Neural cell (in vitro differentiated cells): ENCODE measurements at regions not wholly inside any gene's neighbourhood (a gene's known extent, or its start where the extent isn't known, plus 50 kb on each side); places are given as distances from the start of the nearest gene placed in this dataset.
A peak's percentile ranks its signal among the peaks of the same experiment; 100 is the strongest.

Source experiments
- H2AFZ ChIP-seq: fragments of 200-600, 300-800 bp; sonication (generic), shearing (Covaris generic); 2 replicates; pipeline ENCODE4 v1.6.0; 2014; ENCODE audit warnings: low read depth, mild to moderate bottlenecking, antibody characterized with exemption, low read length, moderate library complexity
- H3F3A ChIP-seq: fragments of 200-600 bp; shearing (Covaris generic); 2 replicates; pipeline ENCODE4 v1.6.1; 2016; ENCODE audit warnings: mild to moderate bottlenecking, moderate library complexity, mixed read lengths, antibody characterized with exemption, low read length; ENCODE audit not compliant: insufficient read depth, poor library complexity, severe bottlenecking
- H3K27ac ChIP-seq: fragments of 200-600, 300-800 bp; sonication (generic), shearing (Covaris generic); 2 replicates; pipeline ENCODE4 v1.5.1; 2014; ENCODE audit warnings: mild to moderate bottlenecking, low read length, moderate library complexity
- H3K27me3 ChIP-seq: fragments of 300-800, 200-600 bp; sonication (generic), shearing (Covaris generic); 2 replicates; pipeline ENCODE4 v1.6.0; 2014; ENCODE audit warnings: mild to moderate bottlenecking, low read depth, low read length, moderate library complexity; ENCODE audit not compliant: insufficient read depth
- H3K36me3 ChIP-seq: fragments of 300-800, 200-600 bp; sonication (generic), shearing (Covaris generic); 2 replicates; pipeline ENCODE4 v1.5.1; 2014; ENCODE audit warnings: mild to moderate bottlenecking, antibody characterized with exemption, low read length, moderate library complexity; ENCODE audit not compliant: insufficient read depth
- H3K4me2 ChIP-seq: fragments of 300-800, 200-600 bp; sonication (generic), shearing (Covaris generic); 2 replicates; pipeline ENCODE4 v1.6.0; 2014; ENCODE audit warnings: mild to moderate bottlenecking, low read length
- H3K4me3 ChIP-seq: fragments of 300-800, 200-600 bp; sonication (generic), shearing (Covaris generic); 2 replicates; pipeline ENCODE4 v1.5.1; 2014; ENCODE audit warnings: mild to moderate bottlenecking, low read length, moderate library complexity
- H3K79me2 ChIP-seq: fragments of 200-600 bp; shearing (Covaris generic); replicated peaks from 2 replicates; pipeline ENCODE4 v1.6.0; 2014; ENCODE audit warnings: mild to moderate bottlenecking, low read length, moderate library complexity; ENCODE audit not compliant: insufficient read depth
- H3K9ac ChIP-seq: fragments of 300-800, 200-600 bp; sonication (generic), shearing (Covaris generic); 2 replicates; pipeline ENCODE4 v1.6.1; 2016; ENCODE audit warnings: mild to moderate bottlenecking, low read length, mixed read lengths
- H3K9me2 ChIP-seq: fragments of 200-600 bp; shearing (Covaris generic); 2 replicates; pipeline ENCODE4 v1.6.1; 2016; ENCODE audit warnings: mild to moderate bottlenecking, low read length, mixed read lengths; ENCODE audit not compliant: insufficient read depth
- H3K9me3 ChIP-seq: fragments of 200-600, 300-800 bp; sonication (generic), shearing (Covaris generic); 2 replicates; pipeline ENCODE4 v1.6.1; 2016; ENCODE audit warnings: mild to moderate bottlenecking, mixed run types, low read length, moderate library complexity, mixed read lengths
- H4K20me1 ChIP-seq: fragments of 200-600 bp; shearing (Covaris generic); 2 replicates; pipeline ENCODE4 v1.6.1; 2016; ENCODE audit warnings: mild to moderate bottlenecking, mixed run types; ENCODE audit not compliant: insufficient read depth
- EP300 ChIP-seq: fragments of 450-650 bp; conservative IDR thresholded peaks from 2 replicates; pipeline ENCODE4 v1.6.1; 2014; ENCODE audit warnings: antibody characterized with exemption, mild to moderate bottlenecking, moderate library complexity; ENCODE audit not compliant: poor library complexity, severe bottlenecking
- EZH2 ChIP-seq: fragments of 200-600, 300-800 bp; shearing (Covaris generic), sonication (generic); IDR thresholded peaks from 2 replicates; pipeline ENCODE4 v1.6.1; 2014; ENCODE audit warnings: antibody characterized with exemption, low read length, borderline replicate concordance, mild to moderate bottlenecking; ENCODE audit not compliant: insufficient read depth, poor library complexity, severe bottlenecking
- MXI1 ChIP-seq: fragments of 450-650 bp; conservative IDR thresholded peaks from 2 replicates; pipeline ENCODE4 v1.6.1; 2014; ENCODE audit warnings: antibody characterized with exemption, mild to moderate bottlenecking; ENCODE audit not compliant: poor library complexity, severe bottlenecking
- POLR2AphosphoS5 ChIP-seq: IDR thresholded peaks from 2 replicates; pipeline ENCODE4 v1.6.1; 2012
- RAD21 ChIP-seq: fragments of 450-650 bp; conservative IDR thresholded peaks from 2 replicates; pipeline ENCODE4 v1.6.1; 2014; ENCODE audit warnings: antibody characterized with exemption, mild to moderate bottlenecking, moderate library complexity
- SMC3 ChIP-seq: fragments of 450-650 bp; conservative IDR thresholded peaks from 2 replicates; pipeline ENCODE4 v1.6.1; 2014; ENCODE audit warnings: antibody characterized with exemption, mild to moderate bottlenecking, moderate library complexity; ENCODE audit not compliant: poor library complexity
- TAF1 ChIP-seq: IDR thresholded peaks from 2 replicates; pipeline ENCODE4 v1.6.1; 2012; ENCODE audit warnings: low read depth
- TF ChIP-seq, protein P1 (sequence below): IDR thresholded peaks from 2 replicates; pipeline ENCODE4 v1.6.1; 2012; ENCODE audit warnings: borderline replicate concordance
- TF ChIP-seq, protein P2 (sequence below): fragments of 450-650 bp; IDR thresholded peaks from 2 replicates; pipeline ENCODE4 v1.5.1; 2014; ENCODE audit warnings: antibody characterized with exemption, mild to moderate bottlenecking, moderate library complexity; ENCODE audit not compliant: poor library complexity, severe bottlenecking

- Histone ChIP-seq H3K9me2 (no peaks in the 10 kb centered on the region), H3K27ac (peak overlapping the region; percentile 41), H3K4me3 (peak overlapping the region; percentile 5), H2AFZ (no peak overlapping the region), H3F3A (peaks cover 4% of the 10 kb centered on the region), H4K20me1 (no peaks in the 10 kb centered on the region), H3K4me2 (peak overlapping the region; percentile 62), H3K9me3 (no peaks in the 10 kb centered on the region), H3K27me3 (no peaks in the 10 kb centered on the region), H3K36me3 (no peaks in the 10 kb centered on the region), H3K9ac (no peak overlapping the region), H3K79me2 (no peaks in the 10 kb centered on the region)
- TF ChIP-seq POLR2AphosphoS5 (peak; percentile 67), MXI1 (no peak), TAF1 (no peak), EP300 (peak; percentile 82), RAD21 (no peak), SMC3 (peak; percentile 18), EZH2 (no peak)
- TF ChIP-seq, protein P1, sequence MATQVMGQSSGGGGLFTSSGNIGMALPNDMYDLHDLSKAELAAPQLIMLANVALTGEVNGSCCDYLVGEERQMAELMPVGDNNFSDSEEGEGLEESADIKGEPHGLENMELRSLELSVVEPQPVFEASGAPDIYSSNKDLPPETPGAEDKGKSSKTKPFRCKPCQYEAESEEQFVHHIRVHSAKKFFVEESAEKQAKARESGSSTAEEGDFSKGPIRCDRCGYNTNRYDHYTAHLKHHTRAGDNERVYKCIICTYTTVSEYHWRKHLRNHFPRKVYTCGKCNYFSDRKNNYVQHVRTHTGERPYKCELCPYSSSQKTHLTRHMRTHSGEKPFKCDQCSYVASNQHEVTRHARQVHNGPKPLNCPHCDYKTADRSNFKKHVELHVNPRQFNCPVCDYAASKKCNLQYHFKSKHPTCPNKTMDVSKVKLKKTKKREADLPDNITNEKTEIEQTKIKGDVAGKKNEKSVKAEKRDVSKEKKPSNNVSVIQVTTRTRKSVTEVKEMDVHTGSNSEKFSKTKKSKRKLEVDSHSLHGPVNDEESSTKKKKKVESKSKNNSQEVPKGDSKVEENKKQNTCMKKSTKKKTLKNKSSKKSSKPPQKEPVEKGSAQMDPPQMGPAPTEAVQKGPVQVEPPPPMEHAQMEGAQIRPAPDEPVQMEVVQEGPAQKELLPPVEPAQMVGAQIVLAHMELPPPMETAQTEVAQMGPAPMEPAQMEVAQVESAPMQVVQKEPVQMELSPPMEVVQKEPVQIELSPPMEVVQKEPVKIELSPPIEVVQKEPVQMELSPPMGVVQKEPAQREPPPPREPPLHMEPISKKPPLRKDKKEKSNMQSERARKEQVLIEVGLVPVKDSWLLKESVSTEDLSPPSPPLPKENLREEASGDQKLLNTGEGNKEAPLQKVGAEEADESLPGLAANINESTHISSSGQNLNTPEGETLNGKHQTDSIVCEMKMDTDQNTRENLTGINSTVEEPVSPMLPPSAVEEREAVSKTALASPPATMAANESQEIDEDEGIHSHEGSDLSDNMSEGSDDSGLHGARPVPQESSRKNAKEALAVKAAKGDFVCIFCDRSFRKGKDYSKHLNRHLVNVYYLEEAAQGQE, result no peak
- TF ChIP-seq, protein P2, sequence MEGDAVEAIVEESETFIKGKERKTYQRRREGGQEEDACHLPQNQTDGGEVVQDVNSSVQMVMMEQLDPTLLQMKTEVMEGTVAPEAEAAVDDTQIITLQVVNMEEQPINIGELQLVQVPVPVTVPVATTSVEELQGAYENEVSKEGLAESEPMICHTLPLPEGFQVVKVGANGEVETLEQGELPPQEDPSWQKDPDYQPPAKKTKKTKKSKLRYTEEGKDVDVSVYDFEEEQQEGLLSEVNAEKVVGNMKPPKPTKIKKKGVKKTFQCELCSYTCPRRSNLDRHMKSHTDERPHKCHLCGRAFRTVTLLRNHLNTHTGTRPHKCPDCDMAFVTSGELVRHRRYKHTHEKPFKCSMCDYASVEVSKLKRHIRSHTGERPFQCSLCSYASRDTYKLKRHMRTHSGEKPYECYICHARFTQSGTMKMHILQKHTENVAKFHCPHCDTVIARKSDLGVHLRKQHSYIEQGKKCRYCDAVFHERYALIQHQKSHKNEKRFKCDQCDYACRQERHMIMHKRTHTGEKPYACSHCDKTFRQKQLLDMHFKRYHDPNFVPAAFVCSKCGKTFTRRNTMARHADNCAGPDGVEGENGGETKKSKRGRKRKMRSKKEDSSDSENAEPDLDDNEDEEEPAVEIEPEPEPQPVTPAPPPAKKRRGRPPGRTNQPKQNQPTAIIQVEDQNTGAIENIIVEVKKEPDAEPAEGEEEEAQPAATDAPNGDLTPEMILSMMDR, result no peak
These were observed 705.9 kb upstream of the FSHR start for GRCh38 chr2:49860170-49860569.

DNA sequence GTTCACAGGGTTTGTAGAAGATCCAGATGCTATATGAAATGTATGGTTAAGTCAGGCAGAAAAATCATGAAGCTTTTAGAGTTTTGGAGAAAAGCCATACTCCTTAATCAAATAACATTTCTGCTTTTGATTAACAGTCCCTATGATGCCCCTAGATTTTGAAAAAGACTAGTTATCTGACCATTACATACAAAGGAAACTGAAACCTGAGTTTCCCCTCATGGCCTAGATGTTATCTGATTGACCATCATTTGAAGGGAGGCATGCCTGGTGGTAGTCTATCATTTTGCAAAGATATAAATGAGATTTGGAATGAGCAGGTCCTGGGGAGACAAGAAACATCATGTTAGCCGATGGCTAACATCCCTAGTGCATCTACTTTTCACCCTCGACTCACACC lies 704.3 kb upstream of the FSHR start:
- Histone ChIP-seq H3K36me3 (no peaks in the 10 kb centered on the region), H3K9ac (no peak overlapping the region), H3K27ac (no peak overlapping the region), H2AFZ (no peak overlapping the region), H4K20me1 (no peaks in the 10 kb centered on the region), H3K9me2 (no peaks in the 10 kb centered on the region), H3K9me3 (no peaks in the 10 kb centered on the region), H3K79me2 (no peaks in the 10 kb centered on the region), H3K4me3 (no peak overlapping the region), H3F3A (peaks cover 4% of the 10 kb centered on the region), H3K27me3 (no peaks in the 10 kb centered on the region), H3K4me2 (no peak overlapping the region)
- TF ChIP-seq POLR2AphosphoS5 (no peak), TAF1 (no peak), EZH2 (no peak), RAD21 (no peak)

DNA sequence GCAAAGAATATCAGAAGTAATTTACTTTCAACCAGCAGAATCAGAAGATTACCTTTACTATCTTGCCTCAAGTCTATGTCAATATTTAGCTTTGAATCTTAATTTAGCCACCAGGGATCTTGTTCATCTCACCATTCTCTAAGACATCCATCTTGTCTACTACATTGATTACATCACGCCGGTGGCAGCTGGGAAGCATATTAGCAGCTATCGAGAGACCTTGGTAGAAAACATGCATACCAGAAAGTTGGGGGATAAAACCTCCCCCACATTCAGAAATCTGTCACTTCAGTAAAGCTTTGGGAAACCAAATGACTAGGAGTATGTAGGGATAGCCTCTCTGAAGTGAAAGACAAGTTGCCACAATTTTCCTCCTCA lies 703.8 kb upstream of the FSHR start:
- Histone ChIP-seq H3K36me3 (no peaks in the 10 kb centered on the region), H3K9ac (no peak overlapping the region), H3K4me2 (no peak overlapping the region), H4K20me1 (no peaks in the 10 kb centered on the region), H2AFZ (no peak overlapping the region), H3K9me3 (no peaks in the 10 kb centered on the region), H3F3A (peaks cover 4% of the 10 kb centered on the region), H3K79me2 (no peaks in the 10 kb centered on the region), H3K27ac (no peak overlapping the region), H3K4me3 (no peak overlapping the region), H3K9me2 (no peaks in the 10 kb centered on the region), H3K27me3 (no peaks in the 10 kb centered on the region)
- TF ChIP-seq POLR2AphosphoS5 (no peak), SMC3 (no peak), MXI1 (no peak), RAD21 (no peak), EZH2 (no peak), TAF1 (no peak), EP300 (no peak)
- TF ChIP-seq, protein P2, result no peak
- TF ChIP-seq, protein P1, result no peak
